Adipocyte (in vitro differentiated cells): ENCODE measurements at regions not wholly inside any gene's neighbourhood (a gene's known extent, or its start where the extent isn't known, plus 50 kb on each side); places are given as distances from the start of the nearest gene placed in this dataset.

Experiments used
- DNase-seq: peaks from one replicate; pipeline ENCODE4 v3.0.0-alpha.2; 2015; ENCODE audit warnings: low read depth
- H3K27me3 ChIP-seq: replicated peaks from 2 replicates; pipeline ENCODE4 v1.7.0; 2013; ENCODE audit warnings: mild to moderate bottlenecking, low read length, moderate library complexity; ENCODE audit not compliant: control insufficient read depth, insufficient read depth
- H3K36me3 ChIP-seq: 2 replicates; pipeline ENCODE4 v1.7.0; 2013; ENCODE audit warnings: low read length, mild to moderate bottlenecking, moderate library complexity; ENCODE audit not compliant: control insufficient read depth, insufficient read depth, severe bottlenecking
- H3K4me1 ChIP-seq: 2 replicates; pipeline ENCODE4 v1.7.0; 2013; ENCODE audit warnings: mild to moderate bottlenecking, low read length, moderate library complexity; ENCODE audit not compliant: control insufficient read depth, insufficient read depth
- H3K4me3 ChIP-seq: 2 replicates; pipeline ENCODE4 v1.7.0; 2013; ENCODE audit warnings: mild to moderate bottlenecking, low read length, moderate library complexity
- H3K9ac ChIP-seq: 2 replicates; pipeline ENCODE4 v1.7.0; 2013; ENCODE audit warnings: mild to moderate bottlenecking, low read length, moderate library complexity
- H3K9me3 ChIP-seq: 2 replicates; pipeline ENCODE4 v1.7.0; 2013; ENCODE audit warnings: mild to moderate bottlenecking, low read length, moderate library complexity; ENCODE audit not compliant: control insufficient read depth

GRCh38 chr4:125262502-125262901 is 52.3 kb upstream of the FAT4 start:
- Histone ChIP-seq H3K9ac (no peak overlapping the region), H3K36me3 (no peaks in the 10 kb centered on the region), H3K27me3 (no peaks in the 10 kb centered on the region), H3K4me3 (no peak overlapping the region), H3K9me3 (no peaks in the 10 kb centered on the region), H3K4me1 (peaks cover 10% of the 10 kb centered on the region)
- DNase-seq = no peak

- Histone ChIP-seq H3K27me3 (no peaks in the 10 kb centered on the region), H3K36me3 (no peaks in the 10 kb centered on the region), H3K9me3 (no peaks in the 10 kb centered on the region), H3K4me1 (peaks cover 5% of the 10 kb centered on the region), H3K9ac (no peak overlapping the region), H3K4me3 (no peak overlapping the region)
- DNase-seq = no peak
Observed at GRCh38 chr4:125262079-125262478, 52.7 kb upstream of the FAT4 start.

GRCh38 chr4:125254106-125254505 is 60.6 kb upstream of the FAT4 start:
- peak; percentile 84 for DNase-seq
- H3K27me3 ChIP-seq = no peaks in the 10 kb centered on the region
- H3K4me3 ChIP-seq = no peak overlapping the region
- H3K9ac ChIP-seq = no peak overlapping the region
- H3K9me3 ChIP-seq = no peaks in the 10 kb centered on the region
- no peaks in the 10 kb centered on the region for H3K36me3 ChIP-seq
- peaks cover 14% of the 10 kb centered on the region for H3K4me1 ChIP-seq

GRCh38 chr4:125244848-125245450 is 69.8 kb upstream of the FAT4 start:
- peak; percentile 71 for DNase-seq
- Histone ChIP-seq H3K4me3 (no peak overlapping the region), H3K9me3 (no peaks in the 10 kb centered on the region), H3K36me3 (no peaks in the 10 kb centered on the region), H3K9ac (no peak overlapping the region), H3K4me1 (no peaks in the 10 kb centered on the region), H3K27me3 (no peaks in the 10 kb centered on the region)

GRCh38 chr4:125243789-125244397 is 70.9 kb upstream of the FAT4 start:
- no peak overlapping the region for H3K4me3 ChIP-seq
- no peaks in the 10 kb centered on the region for H3K4me1 ChIP-seq
- DNase-seq = peak; percentile 34
- no peak overlapping the region for H3K9ac ChIP-seq
- no peaks in the 10 kb centered on the region for H3K36me3 ChIP-seq
- no peaks in the 10 kb centered on the region for H3K27me3 ChIP-seq
- no peaks in the 10 kb centered on the region for H3K9me3 ChIP-seq

DNA sequence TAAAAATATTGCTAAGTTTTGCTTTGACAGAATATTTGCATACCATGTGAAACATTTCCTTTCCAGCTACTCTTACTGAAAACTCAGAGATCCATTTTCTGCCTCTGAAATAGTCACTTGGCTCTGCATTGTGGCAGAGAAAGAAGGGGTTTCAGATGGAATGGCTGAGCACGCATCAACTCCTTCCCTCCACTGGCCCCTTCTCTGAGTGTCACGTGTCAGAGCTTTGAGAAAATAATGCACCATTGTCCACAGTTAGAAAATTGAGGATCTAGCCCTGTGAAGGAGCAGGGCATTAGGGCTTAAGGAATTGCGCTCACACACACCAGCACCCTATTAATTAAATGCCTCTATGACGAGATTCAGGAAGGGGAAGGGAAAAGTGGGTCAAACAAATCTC is 78.8 kb upstream of the FAT4 start:
- Histone ChIP-seq H3K4me1 (no peaks in the 10 kb centered on the region), H3K4me3 (no peak overlapping the region), H3K9me3 (no peaks in the 10 kb centered on the region), H3K36me3 (no peaks in the 10 kb centered on the region), H3K9ac (no peak overlapping the region), H3K27me3 (no peaks in the 10 kb centered on the region)
- no peak for DNase-seq

- H3K9me3 ChIP-seq = no peaks in the 10 kb centered on the region
Observed at GRCh38 chr4:125231661-125232060, 83.1 kb upstream of the FAT4 start.

GRCh38 chr4:125229596-125230058 is 85.1 kb upstream of the FAT4 start:
- no peaks in the 10 kb centered on the region for H3K27me3 ChIP-seq
- H3K9ac ChIP-seq = no peak overlapping the region
- no peak for DNase-seq
- H3K4me3 ChIP-seq = no peak overlapping the region
- no peaks in the 10 kb centered on the region for H3K36me3 ChIP-seq
- H3K9me3 ChIP-seq = peaks cover 3% of the 10 kb centered on the region
- no peaks in the 10 kb centered on the region for H3K4me1 ChIP-seq

More at GRCh38 chr4:125231661-125232060, 83.1 kb upstream of the FAT4 start:
- no peaks in the 10 kb centered on the region for H3K27me3 ChIP-seq
- H3K4me3 ChIP-seq = no peak overlapping the region
- H3K36me3 ChIP-seq = no peaks in the 10 kb centered on the region
- no peak overlapping the region for H3K9ac ChIP-seq
- H3K4me1 ChIP-seq = no peaks in the 10 kb centered on the region
- DNase-seq = no peak

DNA sequence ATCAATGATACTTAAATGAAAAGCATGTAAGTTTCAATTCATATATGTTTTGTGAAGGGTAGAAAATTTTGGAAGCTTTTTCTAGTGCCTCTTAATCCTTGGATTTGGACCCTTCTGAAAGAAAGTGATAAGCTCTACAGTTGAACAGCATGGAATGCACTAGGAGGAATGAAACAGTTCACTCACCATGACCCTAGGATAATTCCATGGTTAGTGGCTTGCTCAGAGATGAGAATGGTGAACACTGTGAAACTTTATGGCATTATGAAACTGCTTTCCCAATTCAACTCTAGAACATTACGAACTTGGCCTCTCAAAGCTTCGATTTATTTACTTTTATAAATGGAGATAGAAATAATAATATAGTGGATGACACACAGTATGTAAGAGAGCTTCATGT is 88.9 kb upstream of the FAT4 start:
- DNase-seq = no peak
- H3K9ac ChIP-seq = no peak overlapping the region
- H3K9me3 ChIP-seq = peaks cover 3% of the 10 kb centered on the region
- no peak overlapping the region for H3K4me3 ChIP-seq
- H3K27me3 ChIP-seq = no peaks in the 10 kb centered on the region
- H3K36me3 ChIP-seq = no peaks in the 10 kb centered on the region
- peaks cover 4% of the 10 kb centered on the region for H3K4me1 ChIP-seq

DNA sequence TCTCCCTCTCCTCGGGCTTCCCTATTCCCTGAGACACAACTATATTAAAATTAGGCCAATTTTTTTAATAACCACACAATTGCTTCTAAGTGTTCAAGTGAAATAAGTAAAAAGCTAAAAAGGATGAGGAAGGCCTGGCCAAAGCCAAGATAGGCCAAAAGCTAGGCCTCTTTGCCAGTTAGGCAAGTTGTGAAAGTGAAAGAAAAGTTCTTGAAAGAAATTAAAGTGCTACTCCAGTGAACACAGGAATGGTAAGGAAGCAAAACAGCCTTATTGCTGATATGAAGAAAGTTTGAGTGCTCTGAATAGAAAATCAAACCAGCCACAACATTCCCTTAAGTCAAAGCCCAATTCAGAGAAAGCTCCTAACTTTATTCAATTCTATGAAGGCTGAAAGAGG is 114.2 kb upstream of the FAT4 start:
- H3K4me3 ChIP-seq = no peak overlapping the region
- peak; percentile 8 for DNase-seq
- no peaks in the 10 kb centered on the region for H3K4me1 ChIP-seq
- no peak overlapping the region for H3K9ac ChIP-seq
- H3K9me3 ChIP-seq = no peaks in the 10 kb centered on the region
- no peaks in the 10 kb centered on the region for H3K27me3 ChIP-seq
- no peaks in the 10 kb centered on the region for H3K36me3 ChIP-seq

GRCh38 chr4:125198916-125199315 is 115.8 kb upstream of the FAT4 start:
- Histone ChIP-seq H3K4me3 (no peak overlapping the region), H3K27me3 (no peaks in the 10 kb centered on the region), H3K36me3 (no peaks in the 10 kb centered on the region), H3K9me3 (no peaks in the 10 kb centered on the region), H3K9ac (no peak overlapping the region), H3K4me1 (no peaks in the 10 kb centered on the region)
- no peak for DNase-seq
